C4-2B (cell line): ENCODE measurements at regions not wholly inside any gene's neighbourhood (a gene's known extent, or its start where the extent isn't known, plus 50 kb on each side); places are given as distances from the start of the nearest gene placed in this dataset.
A peak's percentile ranks its signal among the peaks of the same experiment; 100 is the strongest.

Source experiments
- H3K27ac ChIP-seq: fragments of 450-650 bp; 2 replicates; pipeline ENCODE4 v1.5.1; 2017
- ZFX ChIP-seq: fragments of 450-650 bp; IDR thresholded peaks from 2 replicates; pipeline ENCODE4 v1.6.1; 2017
- TF ChIP-seq, protein P1 (sequence below): fragments of 450-650 bp; conservative IDR thresholded peaks from 2 replicates; pipeline ENCODE4 v1.5.1; 2017; ENCODE audit warnings: mild to moderate bottlenecking

DNA sequence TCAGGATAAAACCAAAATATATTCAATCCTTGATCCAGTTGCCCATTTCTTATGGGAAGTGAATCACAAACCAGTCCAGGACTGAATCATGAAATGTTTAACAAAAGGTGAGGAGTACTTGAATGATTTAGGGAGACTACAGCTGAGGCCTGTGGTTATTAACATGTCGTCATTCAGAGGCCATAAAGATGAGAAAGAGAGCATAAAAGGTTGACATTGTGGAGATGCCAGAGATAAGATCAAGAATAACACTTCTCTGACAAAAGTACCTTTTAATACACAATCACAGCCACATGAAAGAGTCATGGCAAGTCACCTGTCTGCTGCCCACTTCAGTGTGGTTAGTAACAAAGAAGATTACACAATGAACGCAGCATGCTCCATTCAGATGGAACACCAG, 1195.7 kb upstream of the SORCS1 start:
- no peak overlapping the region for H3K27ac ChIP-seq
- no peak for TF ChIP-seq ZFX
- TF ChIP-seq, protein P1, sequence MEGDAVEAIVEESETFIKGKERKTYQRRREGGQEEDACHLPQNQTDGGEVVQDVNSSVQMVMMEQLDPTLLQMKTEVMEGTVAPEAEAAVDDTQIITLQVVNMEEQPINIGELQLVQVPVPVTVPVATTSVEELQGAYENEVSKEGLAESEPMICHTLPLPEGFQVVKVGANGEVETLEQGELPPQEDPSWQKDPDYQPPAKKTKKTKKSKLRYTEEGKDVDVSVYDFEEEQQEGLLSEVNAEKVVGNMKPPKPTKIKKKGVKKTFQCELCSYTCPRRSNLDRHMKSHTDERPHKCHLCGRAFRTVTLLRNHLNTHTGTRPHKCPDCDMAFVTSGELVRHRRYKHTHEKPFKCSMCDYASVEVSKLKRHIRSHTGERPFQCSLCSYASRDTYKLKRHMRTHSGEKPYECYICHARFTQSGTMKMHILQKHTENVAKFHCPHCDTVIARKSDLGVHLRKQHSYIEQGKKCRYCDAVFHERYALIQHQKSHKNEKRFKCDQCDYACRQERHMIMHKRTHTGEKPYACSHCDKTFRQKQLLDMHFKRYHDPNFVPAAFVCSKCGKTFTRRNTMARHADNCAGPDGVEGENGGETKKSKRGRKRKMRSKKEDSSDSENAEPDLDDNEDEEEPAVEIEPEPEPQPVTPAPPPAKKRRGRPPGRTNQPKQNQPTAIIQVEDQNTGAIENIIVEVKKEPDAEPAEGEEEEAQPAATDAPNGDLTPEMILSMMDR = no peak

DNA sequence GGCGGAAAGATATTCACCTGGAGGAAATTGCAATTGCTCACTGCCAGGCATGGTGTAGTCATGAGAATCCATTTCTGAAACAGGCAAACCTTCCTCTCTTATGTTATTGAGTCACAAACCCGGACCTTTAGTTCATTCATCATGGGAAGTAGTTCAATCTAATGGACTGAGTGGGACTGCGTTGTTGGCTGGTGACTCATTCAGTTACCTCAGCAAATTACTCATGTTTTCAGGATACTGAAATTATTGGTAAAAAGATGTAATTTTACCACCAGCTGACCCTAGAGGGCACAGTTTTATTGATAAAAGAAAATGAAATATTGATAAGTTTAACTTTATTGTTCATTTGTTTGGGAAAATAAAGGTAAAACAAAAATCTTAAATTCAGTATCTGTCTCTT, 1194.4 kb upstream of the SORCS1 start:
- TF ChIP-seq ZFX = no peak
- TF ChIP-seq, protein P1 = peak; percentile 15; the same call in 1 of the 2 replicates

DNA sequence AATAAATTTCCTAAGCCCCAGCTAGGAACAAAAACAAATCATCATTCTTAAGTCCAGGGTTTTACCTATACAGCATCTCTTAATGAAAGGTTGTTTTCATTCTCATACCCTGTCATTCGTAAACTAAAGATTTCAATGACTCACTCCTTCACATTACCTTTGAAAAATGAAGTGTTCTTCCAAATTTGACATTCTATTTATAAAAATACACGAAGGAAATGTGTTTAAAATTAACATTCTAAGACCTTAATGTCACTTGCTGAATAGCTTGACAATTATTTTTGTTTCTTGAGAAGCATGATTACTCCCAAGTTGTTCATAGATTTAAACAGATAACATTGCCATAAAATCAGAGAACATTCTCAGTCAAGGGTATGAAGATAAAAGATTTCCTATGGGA, 1188.3 kb upstream of the SORCS1 start:
- TF ChIP-seq, protein P1 = no peak
- no peak for TF ChIP-seq ZFX
- no peak overlapping the region for H3K27ac ChIP-seq

More for the DNA sequence above, 1194.4 kb upstream of the SORCS1 start:
- no peak overlapping the region for H3K27ac ChIP-seq

DNA sequence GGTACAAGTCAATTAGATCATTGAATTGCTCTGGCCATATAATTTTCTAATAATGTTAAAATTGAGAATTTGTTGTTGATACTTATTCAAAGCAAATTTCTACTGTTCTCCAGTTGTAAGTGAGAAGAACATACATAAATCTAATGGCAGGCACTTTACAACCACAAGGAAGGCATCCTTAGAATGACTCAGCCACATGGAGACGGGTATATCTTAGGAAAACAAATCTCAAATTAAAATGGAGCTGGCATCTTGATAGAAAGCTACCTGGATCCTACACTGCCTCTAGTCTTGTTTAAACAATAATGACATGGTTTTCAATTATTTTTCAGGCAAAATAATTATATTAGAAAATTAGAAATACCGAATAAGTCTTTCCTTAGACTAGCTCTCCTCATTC, 1183.7 kb upstream of the SORCS1 start:
- TF ChIP-seq, protein P1 = no peak
- TF ChIP-seq ZFX = no peak
- H3K27ac ChIP-seq = no peak overlapping the region

DNA sequence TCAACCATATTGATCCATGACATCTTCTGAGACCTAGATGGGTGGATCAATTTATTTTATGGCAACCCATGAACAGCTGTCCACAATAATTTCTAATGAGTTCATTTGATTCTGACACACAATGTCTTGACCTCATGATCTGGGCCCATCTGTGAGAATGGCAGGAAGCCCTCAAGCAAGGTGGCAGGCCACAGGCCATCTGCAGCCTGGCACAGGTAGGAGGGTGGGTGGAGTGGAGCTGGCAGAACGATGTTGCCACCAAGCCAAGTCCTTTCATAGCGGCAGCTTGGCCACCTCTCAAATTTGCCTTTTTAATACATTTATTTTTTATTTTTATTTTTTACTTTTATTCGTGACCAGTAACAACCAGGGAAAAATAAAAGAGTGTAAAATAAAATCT, 1181.6 kb upstream of the SORCS1 start:
- TF ChIP-seq, protein P1 = no peak
- TF ChIP-seq ZFX = no peak
- no peak overlapping the region for H3K27ac ChIP-seq

DNA sequence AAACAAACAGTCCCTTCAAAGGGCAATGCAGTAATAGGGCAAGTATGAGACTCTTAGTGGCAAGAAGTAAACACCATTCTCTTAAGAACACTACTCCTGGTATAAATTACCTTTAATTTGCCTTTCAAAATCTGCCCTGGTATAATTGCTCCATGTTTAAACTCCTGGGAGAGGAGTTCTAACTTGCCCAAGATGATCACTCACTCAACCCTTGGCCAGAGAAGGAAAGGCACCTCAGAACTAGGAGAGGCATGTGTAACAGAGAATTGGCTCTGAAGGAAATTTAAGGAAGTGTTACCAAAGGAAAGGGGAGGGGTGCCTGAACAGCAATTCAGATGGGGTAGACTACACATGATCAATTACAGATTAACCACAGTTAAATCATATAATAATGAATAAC, 1173.6 kb upstream of the SORCS1 start:
- TF ChIP-seq ZFX = no peak
- TF ChIP-seq, protein P1 = no peak
- H3K27ac ChIP-seq = no peak overlapping the region

DNA sequence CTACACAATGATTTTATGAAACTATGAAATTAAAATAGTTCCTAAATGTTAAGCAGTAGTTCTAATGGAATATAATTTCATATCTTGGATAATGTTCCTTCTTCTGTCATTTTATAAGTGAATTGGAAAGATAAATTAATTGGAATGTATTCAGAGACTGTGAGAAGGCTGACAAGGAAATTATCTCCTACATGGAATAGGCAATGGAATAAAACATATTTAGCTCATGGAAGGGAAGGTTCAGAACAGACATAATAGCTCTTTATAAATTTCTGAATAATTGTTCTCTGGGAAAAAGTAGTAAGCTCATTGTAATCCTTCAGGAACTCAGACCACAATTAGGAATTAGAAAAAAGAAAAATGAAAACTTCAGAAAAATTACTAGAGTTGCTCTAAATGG, 1172.3 kb upstream of the SORCS1 start:
- H3K27ac ChIP-seq = no peak overlapping the region
- TF ChIP-seq, protein P1 = no peak
- TF ChIP-seq ZFX = no peak
